ENCODE measurements at regions not wholly inside any gene's neighbourhood (a gene's known extent, or its start where the extent isn't known, plus 50 kb on each side); places are given as distances from the start of the nearest gene placed in this dataset.

DNA sequence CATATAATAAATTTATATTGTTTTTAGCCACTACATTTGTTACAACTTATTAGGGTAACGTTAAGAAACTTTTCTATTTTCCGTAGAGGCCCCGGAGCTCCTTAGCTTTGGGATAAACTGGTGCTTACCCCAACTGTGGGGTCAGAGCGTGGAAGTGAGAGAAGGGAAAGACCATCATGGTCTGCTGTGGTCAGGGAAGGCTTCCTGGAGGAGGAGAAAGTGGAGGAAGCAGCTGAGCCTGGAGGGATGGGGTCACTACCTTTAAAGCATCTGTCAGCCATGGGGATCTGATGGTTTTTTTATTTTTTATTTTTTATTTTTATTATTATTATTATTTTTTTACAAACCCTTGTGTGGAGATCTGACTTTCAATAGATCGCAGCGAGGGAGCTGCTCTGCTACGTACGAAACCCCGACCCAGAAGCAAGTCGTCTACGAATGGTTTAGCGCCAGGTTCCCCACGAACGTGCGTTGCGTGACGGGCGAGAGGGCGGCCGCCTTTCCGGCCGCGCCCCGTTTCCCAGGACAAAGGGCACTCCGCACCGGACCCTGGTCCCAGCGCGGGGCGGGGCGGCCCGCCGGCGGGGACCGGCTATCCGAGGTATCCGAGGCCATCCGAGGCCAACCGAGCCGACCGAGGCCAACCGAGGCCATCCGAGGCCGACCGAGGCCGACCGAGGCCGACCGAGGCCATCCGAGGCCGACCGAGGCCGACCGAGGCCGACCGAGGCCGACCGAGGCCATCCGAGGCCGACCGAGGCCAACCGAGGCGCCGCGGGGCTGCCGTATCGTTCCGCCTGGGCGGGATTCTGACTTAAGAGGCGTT is 1101.2 kb upstream of the TMEM132C start:
- ATAC-seq = peak; percentile 65 to 70 (median 67)
- H3K27ac Mint-ChIP-seq = peak overlapping the region; percentile 62 to 81
- peak overlapping the region; percentile 85 for H3K4me3 Mint-ChIP-seq
- H3K4me3 ChIP-seq (ENCODE audit: low read length) = peak overlapping the region; percentile 32
- peaks cover 7 to 10% of the 10 kb centered on the region in 2 donors for H3K27me3 Mint-ChIP-seq (ENCODE audit: low read depth in 2 of 2)
- peaks cover 2% of the 10 kb centered on the region for H3K9me3 ChIP-seq (ENCODE audit: control insufficient read depth, insufficient read depth, low read length)
- peak overlapping the region; percentile 61 for H3K27ac ChIP-seq (ENCODE audit: low read length)
- TF ChIP-seq, protein P1, sequence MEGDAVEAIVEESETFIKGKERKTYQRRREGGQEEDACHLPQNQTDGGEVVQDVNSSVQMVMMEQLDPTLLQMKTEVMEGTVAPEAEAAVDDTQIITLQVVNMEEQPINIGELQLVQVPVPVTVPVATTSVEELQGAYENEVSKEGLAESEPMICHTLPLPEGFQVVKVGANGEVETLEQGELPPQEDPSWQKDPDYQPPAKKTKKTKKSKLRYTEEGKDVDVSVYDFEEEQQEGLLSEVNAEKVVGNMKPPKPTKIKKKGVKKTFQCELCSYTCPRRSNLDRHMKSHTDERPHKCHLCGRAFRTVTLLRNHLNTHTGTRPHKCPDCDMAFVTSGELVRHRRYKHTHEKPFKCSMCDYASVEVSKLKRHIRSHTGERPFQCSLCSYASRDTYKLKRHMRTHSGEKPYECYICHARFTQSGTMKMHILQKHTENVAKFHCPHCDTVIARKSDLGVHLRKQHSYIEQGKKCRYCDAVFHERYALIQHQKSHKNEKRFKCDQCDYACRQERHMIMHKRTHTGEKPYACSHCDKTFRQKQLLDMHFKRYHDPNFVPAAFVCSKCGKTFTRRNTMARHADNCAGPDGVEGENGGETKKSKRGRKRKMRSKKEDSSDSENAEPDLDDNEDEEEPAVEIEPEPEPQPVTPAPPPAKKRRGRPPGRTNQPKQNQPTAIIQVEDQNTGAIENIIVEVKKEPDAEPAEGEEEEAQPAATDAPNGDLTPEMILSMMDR (IDR thresholded peaks at IDR 0.05) = no peak
- 8% methylated on average over 69 of the region's 69 CpGs for WGBS (ENCODE audit: insufficient coverage)
- H3K9me3 Mint-ChIP-seq = peaks cover 0 to 4% of the 10 kb centered on the region in 2 donors
- no peaks in the 10 kb centered on the region for H3K27me3 ChIP-seq (ENCODE audit: control insufficient read depth, insufficient read depth, low read length)
- no peaks in the 10 kb centered on the region for H3K36me3 ChIP-seq (ENCODE audit: control insufficient read depth, insufficient read depth, low read length)
- peaks cover 8% of the 10 kb centered on the region for H3K4me1 ChIP-seq (ENCODE audit: control insufficient read depth, insufficient read depth, low read length)
- DNase-seq = peak; percentile 59 to 69
- peaks cover 9% of the 10 kb centered on the region for H3K36me3 Mint-ChIP-seq
- H3K4me1 Mint-ChIP-seq = peaks cover 24 to 31% of the 10 kb centered on the region in 2 donors
- intact Hi-C loops (cut with micrococcal nuclease) = no loop called here

DNA sequence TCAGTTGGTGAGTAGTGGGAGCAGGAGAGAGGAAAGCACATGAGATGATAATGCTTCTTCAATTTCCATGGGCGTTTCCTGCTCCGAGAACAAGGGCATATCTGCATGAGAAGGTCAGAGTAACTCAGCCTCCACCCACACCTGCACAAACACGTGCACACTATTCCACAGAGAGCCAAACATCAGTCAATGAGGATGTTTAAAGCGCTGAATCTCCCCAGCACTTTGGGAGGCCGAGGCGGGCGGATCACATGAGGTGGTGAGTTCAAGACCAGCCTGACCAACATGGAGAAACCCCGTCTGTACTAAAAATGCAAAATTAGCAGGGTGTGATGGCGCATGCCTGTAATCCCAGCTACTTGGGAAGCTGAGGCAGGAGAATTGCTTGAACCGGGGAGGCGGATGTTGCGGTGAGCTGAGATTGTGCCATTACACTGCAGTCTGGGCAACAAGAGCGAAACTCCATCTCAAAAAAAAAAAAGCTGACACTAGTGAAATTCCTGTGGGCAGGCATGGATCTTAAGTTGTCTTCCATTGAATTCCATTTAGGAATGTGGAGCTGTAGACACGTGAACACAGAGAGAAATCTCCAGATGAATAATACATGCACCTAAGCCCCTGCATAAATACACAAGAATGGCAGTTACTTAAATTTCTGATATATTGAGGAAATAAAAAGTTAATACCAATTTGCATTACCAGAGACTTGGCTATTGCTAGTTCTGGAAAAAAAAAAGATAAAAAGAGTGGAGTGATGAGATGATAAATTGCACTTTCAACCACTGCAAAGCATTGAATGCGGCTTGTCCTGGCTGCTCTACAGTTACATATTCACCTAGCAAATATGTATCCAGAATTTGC is 1097.4 kb upstream of the TMEM132C start:
- H3K9me3 Mint-ChIP-seq = peaks cover 0 to 4% of the 10 kb centered on the region in 2 donors
- Histone ChIP-seq H3K27ac (ENCODE audit: low read length) (no peak overlapping the region), H3K9me3 (ENCODE audit: control insufficient read depth, insufficient read depth, low read length) (peaks cover 10% of the 10 kb centered on the region), H3K36me3 (ENCODE audit: control insufficient read depth, insufficient read depth, low read length) (no peaks in the 10 kb centered on the region), H3K27me3 (ENCODE audit: control insufficient read depth, insufficient read depth, low read length) (no peaks in the 10 kb centered on the region), H3K4me1 (ENCODE audit: control insufficient read depth, insufficient read depth, low read length) (peaks cover 5% of the 10 kb centered on the region), H3K4me3 (ENCODE audit: low read length) (no peak overlapping the region)
- intact Hi-C loops (cut with micrococcal nuclease) = no loop called here
- no peak overlapping the region for H3K4me3 Mint-ChIP-seq
- H3K27me3 Mint-ChIP-seq (ENCODE audit: low read depth in 2 of 2) = peaks cover 7 to 10% of the 10 kb centered on the region in 2 donors
- no peak for ATAC-seq
- no peaks in the 10 kb centered on the region for H3K36me3 Mint-ChIP-seq
- no peak for DNase-seq
- TF ChIP-seq, protein P1 (IDR thresholded peaks at IDR 0.05) = no peak
- WGBS (ENCODE audit: insufficient coverage) = 85% methylated on average over 13 of the region's 15 CpGs
- H3K27ac Mint-ChIP-seq = no peak overlapping the region
- peaks cover 0 to 5% of the 10 kb centered on the region in 2 donors for H3K4me1 Mint-ChIP-seq

DNA sequence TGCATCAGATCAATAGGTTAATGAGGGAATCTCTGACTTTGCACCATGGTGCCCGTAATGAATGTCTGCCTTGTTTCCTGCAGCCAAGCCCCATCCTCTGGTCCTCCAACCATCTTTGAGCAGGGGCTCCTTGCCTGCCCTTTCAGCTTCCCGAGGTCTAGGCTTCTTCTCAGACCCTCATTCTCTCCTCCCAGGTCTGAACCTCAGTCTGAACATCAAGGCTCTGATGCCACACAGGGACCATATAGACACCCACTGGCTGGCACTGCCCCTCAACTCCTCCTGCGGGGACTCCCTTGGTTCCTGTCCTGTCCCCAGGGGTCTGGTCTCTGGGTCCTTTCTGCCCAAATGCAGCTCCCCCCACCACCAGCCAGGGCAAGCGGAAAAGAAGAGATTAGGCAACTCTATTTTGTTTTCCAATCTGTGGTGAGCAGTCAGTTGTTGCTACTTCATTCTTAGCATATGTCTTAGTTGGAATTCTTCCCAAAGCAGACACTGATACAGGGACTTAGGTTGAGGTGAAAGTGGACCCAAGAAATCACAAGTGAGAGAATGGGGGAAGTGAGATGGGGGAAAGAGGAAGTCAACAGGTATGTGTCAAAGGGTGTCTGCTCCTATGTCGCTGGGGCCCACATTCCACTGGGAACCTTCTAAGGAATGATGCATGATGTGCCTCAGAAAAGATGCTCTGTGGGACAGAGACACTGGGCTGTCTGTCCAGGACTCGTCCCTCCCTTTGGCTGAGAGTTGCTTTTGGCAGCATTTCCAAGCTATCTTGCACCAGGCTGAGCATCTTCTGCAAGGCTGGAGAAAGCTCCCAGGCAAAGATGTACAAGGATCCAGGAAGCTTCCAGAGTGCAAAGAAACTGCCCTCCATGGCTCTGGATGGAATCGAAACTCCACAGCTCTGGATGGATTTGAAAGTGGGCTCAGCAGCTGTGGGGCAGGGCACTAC is 1096.5 kb upstream of the TMEM132C start:
- H3K27ac Mint-ChIP-seq = no peak overlapping the region

More for the DNA sequence above, 1096.5 kb upstream of the TMEM132C start:
- no peak overlapping the region for H3K4me3 ChIP-seq (ENCODE audit: low read length)
- intact Hi-C loops (cut with micrococcal nuclease) = no loop called here
- H3K27me3 Mint-ChIP-seq (ENCODE audit: low read depth in 2 of 2) = peaks cover 7 to 9% of the 10 kb centered on the region in 2 donors
- H3K4me1 Mint-ChIP-seq = peaks cover 0 to 3% of the 10 kb centered on the region in 2 donors
- H3K4me3 Mint-ChIP-seq = no peak overlapping the region
- TF ChIP-seq, protein P1 (IDR thresholded peaks at IDR 0.05) = no peak
- H3K9me3 Mint-ChIP-seq = peaks cover 0 to 7% of the 10 kb centered on the region in 2 donors
- H3K27me3 ChIP-seq (ENCODE audit: control insufficient read depth, insufficient read depth, low read length) = no peaks in the 10 kb centered on the region
- no peaks in the 10 kb centered on the region for H3K36me3 ChIP-seq (ENCODE audit: control insufficient read depth, insufficient read depth, low read length)
- DNase-seq (no peak), ATAC-seq (no peak)
- WGBS (ENCODE audit: insufficient coverage) = 72% methylated on average over 6 of the region's 7 CpGs
- no peaks in the 10 kb centered on the region for H3K36me3 Mint-ChIP-seq
- H3K27ac ChIP-seq (ENCODE audit: low read length) = no peak overlapping the region
- peaks cover 10% of the 10 kb centered on the region for H3K9me3 ChIP-seq (ENCODE audit: control insufficient read depth, insufficient read depth, low read length)
- H3K4me1 ChIP-seq (ENCODE audit: control insufficient read depth, insufficient read depth, low read length) = peaks cover 4% of the 10 kb centered on the region

Measured in natural killer cell (primary cell).